ENCODE measurements at regions not wholly inside any gene's neighbourhood (a gene's known extent, or its start where the extent isn't known, plus 50 kb on each side); places are given as distances from the start of the nearest gene placed in this dataset.
"Not testable (repeated sequence)": the region's sequence is repeated elsewhere in the genome, so short reads cannot be mapped to it uniquely, and the experiment has no call there.

DNA sequence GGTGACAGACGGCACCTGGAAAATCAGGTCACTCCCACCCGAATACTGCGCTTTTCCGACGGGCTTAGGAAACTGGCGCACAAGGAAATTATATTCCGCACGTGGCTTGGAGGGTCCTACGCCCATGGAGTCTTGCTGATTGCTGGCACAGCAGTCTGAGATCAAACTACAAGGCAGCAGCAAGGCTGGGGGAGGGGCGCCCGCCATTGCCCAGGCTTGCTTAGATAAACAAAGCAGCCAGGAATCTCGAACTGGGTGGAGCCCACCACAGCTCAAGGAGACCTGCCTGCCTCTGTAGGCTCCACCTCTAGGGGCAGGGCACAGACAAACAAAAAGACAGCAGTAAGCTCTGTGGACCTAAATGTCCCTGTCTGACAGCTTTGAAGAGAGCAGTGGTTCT lies 394.3 kb downstream of the PTH2R start:
- TF ChIP-seq EZH2 (IDR thresholded peaks at IDR 0.05; ENCODE audit: low read length); CTCF (optimal IDR thresholded peaks at IDR 0.05 in 1 of 3, IDR thresholded peaks at IDR 0.05 in 1 of 3, conservative IDR thresholded peaks at IDR 0.05 in 1 of 3; ENCODE audit: extremely low read depth in 1 of 3, insufficient read depth in 2 of 3, low read length in 3 of 3): not testable (repeated sequence)

Data from keratinocyte (primary cell).